ENCODE measurements at regions not wholly inside any gene's neighbourhood (a gene's known extent, or its start where the extent isn't known, plus 50 kb on each side); places are given as distances from the start of the nearest gene placed in this dataset.

GRCh38 chr21:9774347-9774746 is 747.0 kb upstream of the TPTE start:
- TF ChIP-seq, protein P1, sequence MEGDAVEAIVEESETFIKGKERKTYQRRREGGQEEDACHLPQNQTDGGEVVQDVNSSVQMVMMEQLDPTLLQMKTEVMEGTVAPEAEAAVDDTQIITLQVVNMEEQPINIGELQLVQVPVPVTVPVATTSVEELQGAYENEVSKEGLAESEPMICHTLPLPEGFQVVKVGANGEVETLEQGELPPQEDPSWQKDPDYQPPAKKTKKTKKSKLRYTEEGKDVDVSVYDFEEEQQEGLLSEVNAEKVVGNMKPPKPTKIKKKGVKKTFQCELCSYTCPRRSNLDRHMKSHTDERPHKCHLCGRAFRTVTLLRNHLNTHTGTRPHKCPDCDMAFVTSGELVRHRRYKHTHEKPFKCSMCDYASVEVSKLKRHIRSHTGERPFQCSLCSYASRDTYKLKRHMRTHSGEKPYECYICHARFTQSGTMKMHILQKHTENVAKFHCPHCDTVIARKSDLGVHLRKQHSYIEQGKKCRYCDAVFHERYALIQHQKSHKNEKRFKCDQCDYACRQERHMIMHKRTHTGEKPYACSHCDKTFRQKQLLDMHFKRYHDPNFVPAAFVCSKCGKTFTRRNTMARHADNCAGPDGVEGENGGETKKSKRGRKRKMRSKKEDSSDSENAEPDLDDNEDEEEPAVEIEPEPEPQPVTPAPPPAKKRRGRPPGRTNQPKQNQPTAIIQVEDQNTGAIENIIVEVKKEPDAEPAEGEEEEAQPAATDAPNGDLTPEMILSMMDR (IDR thresholded peaks at IDR 0.05 in 2 of 3, conservative IDR thresholded peaks at IDR 0.05 in 1 of 3; ENCODE audit: borderline replicate concordance in 1 of 3, insufficient read depth in 1 of 3, low read depth in 2 of 3, low read length in 2 of 3): no peak
- TF ChIP-seq POLR2A (IDR thresholded peaks at IDR 0.05; ENCODE audit: borderline replicate concordance, extremely low read depth, insufficient read depth, insufficient read length) (no peak), POLR2AphosphoS5 (IDR thresholded peaks at IDR 0.05; ENCODE audit: low read depth, low read length) (no peak), ZBTB33 (IDR thresholded peaks at IDR 0.05; ENCODE audit: extremely low read depth, insufficient replicate concordance, low read length) (no peak), SIN3A (IDR thresholded peaks at IDR 0.05; ENCODE audit: low read depth) (no peak), EZH2phosphoT487 (IDR thresholded peaks at IDR 0.05; ENCODE audit: borderline replicate concordance) (no peak), EZH2 (IDR thresholded peaks at IDR 0.05) (no peak), JUND (IDR thresholded peaks at IDR 0.05) (no peak), EGR1 (IDR thresholded peaks at IDR 0.05; ENCODE audit: low read depth) (no peak), FOSL1 (IDR thresholded peaks at IDR 0.05; ENCODE audit: low read depth) (no peak), YY1 (IDR thresholded peaks at IDR 0.05; ENCODE audit: extremely low read depth, insufficient replicate concordance, low read depth, low read length) (no peak)
- TF ChIP-seq, protein P2, sequence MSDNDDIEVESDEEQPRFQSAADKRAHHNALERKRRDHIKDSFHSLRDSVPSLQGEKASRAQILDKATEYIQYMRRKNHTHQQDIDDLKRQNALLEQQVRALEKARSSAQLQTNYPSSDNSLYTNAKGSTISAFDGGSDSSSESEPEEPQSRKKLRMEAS (IDR thresholded peaks at IDR 0.05): no peak

Measured in HCT116 (cell line).